SK-N-SH (cell line): ENCODE measurements at regions not wholly inside any gene's neighbourhood (a gene's known extent, or its start where the extent isn't known, plus 50 kb on each side); places are given as distances from the start of the nearest gene placed in this dataset.

Experiments
- NRF1 ChIP-seq: IDR thresholded peaks from 2 replicates; pipeline ENCODE4 v1.6.1; 2012; ENCODE audit warnings: low read depth, mild to moderate bottlenecking, low read length
- POLR2AphosphoS5 ChIP-seq: IDR thresholded peaks from 2 replicates; pipeline ENCODE4 v1.6.1; 2012; ENCODE audit warnings: low read depth, low read length
- RAD21 ChIP-seq: IDR thresholded peaks from 2 replicates; pipeline ENCODE4 v1.6.1; 2012; ENCODE audit warnings: mild to moderate bottlenecking, low read length
- RFX5 ChIP-seq: IDR thresholded peaks from 2 replicates; pipeline ENCODE4 v1.6.1; 2012; ENCODE audit warnings: mild to moderate bottlenecking, improper control_type of control experiment, low read length
- SMC3 ChIP-seq: IDR thresholded peaks from 2 replicates; pipeline ENCODE4 v1.6.1; 2012; ENCODE audit warnings: low read depth, low read length, improper control_type of control experiment
- TAF1 ChIP-seq: IDR thresholded peaks from 2 replicates; pipeline ENCODE4 v1.6.1; 2012; ENCODE audit warnings: low read depth, mild to moderate bottlenecking, low read length, moderate library complexity, borderline replicate concordance
- TF ChIP-seq, protein P1 (sequence below): fragments of 200-600 bp; sonication (generic); IDR thresholded peaks from 2 replicates; pipeline ENCODE4 v1.6.1; 2017; ENCODE audit warnings: antibody characterized with exemption, mild to moderate bottlenecking, moderate library complexity
- TF ChIP-seq, protein P2 (sequence below): IDR thresholded peaks from 2 replicates; pipeline ENCODE4 v1.6.1; 2012; ENCODE audit warnings: mild to moderate bottlenecking, low read depth, low read length, moderate library complexity
- TF ChIP-seq, protein P3 (sequence below): IDR thresholded peaks from 2 replicates; pipeline ENCODE4; 2012
- TF ChIP-seq, protein P4 (sequence below): IDR thresholded peaks from 2 replicates; pipeline ENCODE4 v1.4.0; 2012; ENCODE audit warnings: low read depth

DNA sequence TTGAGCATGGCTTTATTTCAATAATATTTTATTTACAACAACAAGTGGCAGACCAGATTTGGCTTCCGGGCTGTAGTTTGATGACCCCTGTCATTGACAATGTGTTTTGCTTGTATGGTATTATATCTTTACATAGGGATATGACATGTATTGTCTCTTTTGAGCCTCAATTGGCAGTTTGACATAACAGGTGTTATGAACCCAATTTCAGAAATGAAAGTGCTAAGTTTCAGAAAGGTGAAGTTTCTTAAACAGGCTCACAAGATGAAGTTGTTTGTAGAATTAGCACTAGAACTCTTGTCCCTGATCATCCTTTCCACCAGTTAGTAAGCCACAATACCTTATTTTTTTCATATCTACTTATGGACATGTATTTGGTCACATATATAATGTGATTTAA lies 303.0 kb upstream of the GRIA1 start:
- TF ChIP-seq, protein P1, sequence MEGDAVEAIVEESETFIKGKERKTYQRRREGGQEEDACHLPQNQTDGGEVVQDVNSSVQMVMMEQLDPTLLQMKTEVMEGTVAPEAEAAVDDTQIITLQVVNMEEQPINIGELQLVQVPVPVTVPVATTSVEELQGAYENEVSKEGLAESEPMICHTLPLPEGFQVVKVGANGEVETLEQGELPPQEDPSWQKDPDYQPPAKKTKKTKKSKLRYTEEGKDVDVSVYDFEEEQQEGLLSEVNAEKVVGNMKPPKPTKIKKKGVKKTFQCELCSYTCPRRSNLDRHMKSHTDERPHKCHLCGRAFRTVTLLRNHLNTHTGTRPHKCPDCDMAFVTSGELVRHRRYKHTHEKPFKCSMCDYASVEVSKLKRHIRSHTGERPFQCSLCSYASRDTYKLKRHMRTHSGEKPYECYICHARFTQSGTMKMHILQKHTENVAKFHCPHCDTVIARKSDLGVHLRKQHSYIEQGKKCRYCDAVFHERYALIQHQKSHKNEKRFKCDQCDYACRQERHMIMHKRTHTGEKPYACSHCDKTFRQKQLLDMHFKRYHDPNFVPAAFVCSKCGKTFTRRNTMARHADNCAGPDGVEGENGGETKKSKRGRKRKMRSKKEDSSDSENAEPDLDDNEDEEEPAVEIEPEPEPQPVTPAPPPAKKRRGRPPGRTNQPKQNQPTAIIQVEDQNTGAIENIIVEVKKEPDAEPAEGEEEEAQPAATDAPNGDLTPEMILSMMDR = no peak
- no peak for TF ChIP-seq TAF1
- TF ChIP-seq POLR2AphosphoS5 = no peak
- no peak for TF ChIP-seq NRF1
- TF ChIP-seq RAD21 = no peak
- TF ChIP-seq, protein P2, sequence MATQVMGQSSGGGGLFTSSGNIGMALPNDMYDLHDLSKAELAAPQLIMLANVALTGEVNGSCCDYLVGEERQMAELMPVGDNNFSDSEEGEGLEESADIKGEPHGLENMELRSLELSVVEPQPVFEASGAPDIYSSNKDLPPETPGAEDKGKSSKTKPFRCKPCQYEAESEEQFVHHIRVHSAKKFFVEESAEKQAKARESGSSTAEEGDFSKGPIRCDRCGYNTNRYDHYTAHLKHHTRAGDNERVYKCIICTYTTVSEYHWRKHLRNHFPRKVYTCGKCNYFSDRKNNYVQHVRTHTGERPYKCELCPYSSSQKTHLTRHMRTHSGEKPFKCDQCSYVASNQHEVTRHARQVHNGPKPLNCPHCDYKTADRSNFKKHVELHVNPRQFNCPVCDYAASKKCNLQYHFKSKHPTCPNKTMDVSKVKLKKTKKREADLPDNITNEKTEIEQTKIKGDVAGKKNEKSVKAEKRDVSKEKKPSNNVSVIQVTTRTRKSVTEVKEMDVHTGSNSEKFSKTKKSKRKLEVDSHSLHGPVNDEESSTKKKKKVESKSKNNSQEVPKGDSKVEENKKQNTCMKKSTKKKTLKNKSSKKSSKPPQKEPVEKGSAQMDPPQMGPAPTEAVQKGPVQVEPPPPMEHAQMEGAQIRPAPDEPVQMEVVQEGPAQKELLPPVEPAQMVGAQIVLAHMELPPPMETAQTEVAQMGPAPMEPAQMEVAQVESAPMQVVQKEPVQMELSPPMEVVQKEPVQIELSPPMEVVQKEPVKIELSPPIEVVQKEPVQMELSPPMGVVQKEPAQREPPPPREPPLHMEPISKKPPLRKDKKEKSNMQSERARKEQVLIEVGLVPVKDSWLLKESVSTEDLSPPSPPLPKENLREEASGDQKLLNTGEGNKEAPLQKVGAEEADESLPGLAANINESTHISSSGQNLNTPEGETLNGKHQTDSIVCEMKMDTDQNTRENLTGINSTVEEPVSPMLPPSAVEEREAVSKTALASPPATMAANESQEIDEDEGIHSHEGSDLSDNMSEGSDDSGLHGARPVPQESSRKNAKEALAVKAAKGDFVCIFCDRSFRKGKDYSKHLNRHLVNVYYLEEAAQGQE = no peak
- no peak for TF ChIP-seq RFX5
- TF ChIP-seq, protein P3, sequence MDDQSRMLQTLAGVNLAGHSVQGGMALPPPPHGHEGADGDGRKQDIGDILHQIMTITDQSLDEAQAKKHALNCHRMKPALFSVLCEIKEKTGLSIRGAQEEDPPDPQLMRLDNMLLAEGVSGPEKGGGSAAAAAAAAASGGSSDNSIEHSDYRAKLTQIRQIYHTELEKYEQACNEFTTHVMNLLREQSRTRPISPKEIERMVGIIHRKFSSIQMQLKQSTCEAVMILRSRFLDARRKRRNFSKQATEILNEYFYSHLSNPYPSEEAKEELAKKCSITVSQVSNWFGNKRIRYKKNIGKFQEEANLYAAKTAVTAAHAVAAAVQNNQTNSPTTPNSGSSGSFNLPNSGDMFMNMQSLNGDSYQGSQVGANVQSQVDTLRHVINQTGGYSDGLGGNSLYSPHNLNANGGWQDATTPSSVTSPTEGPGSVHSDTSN = no peak
- TF ChIP-seq, protein P4, sequence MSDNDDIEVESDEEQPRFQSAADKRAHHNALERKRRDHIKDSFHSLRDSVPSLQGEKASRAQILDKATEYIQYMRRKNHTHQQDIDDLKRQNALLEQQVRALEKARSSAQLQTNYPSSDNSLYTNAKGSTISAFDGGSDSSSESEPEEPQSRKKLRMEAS = no peak
- TF ChIP-seq SMC3 = no peak
